Sigmoid colon (tissue), 6 donors: ENCODE measurements at regions not wholly inside any gene's neighbourhood (a gene's known extent, or its start where the extent isn't known, plus 50 kb on each side); places are given as distances from the start of the nearest gene placed in this dataset.

Experiments
- DNase-seq: peaks from one replicate; pipeline ENCODE4 v3.0.0-alpha.2; 2019
- H3K27ac ChIP-seq, 4 donors: fragments of 200-600 bp; sonication (generic); one replicate each; pipeline ENCODE4 v1.5.1; 2016 to 2019; ENCODE audit warnings: mild to moderate bottlenecking in 1 of 4
- H3K27me3 ChIP-seq, 3 donors: fragments of 200-600 bp; sonication (generic); one replicate each; pipeline ENCODE4 v1.5.1; 2019; ENCODE audit warnings: mild to moderate bottlenecking in 1 of 3
- H3K36me3 ChIP-seq, 4 donors: fragments of 200-600 bp; sonication (generic); one replicate each; pipeline ENCODE4 v1.5.1; 2016 to 2019
- H3K4me1 ChIP-seq, 4 donors: fragments of 200-600 bp; sonication (generic); one replicate each; pipeline ENCODE4 v1.5.1; 2017 to 2019
- H3K4me3 ChIP-seq, 4 donors: fragments of 200-600 bp; sonication (generic); one replicate each; pipeline ENCODE4 v1.5.1; 2017 to 2019; ENCODE audit warnings: mild to moderate bottlenecking in 2 of 4, moderate library complexity in 1 of 4
- H3K9me3 ChIP-seq, 4 donors: fragments of 200-600 bp in 3 of 4; sonication (generic) in 3 of 4; one replicate each; pipeline versions ENCODE4 v1.5.1 to v1.6.1; 2013 to 2019
- CTCF ChIP-seq, 4 experiments: fragments of 450-650 bp in 3 of 4; fragments of 200-600 bp in 1 of 4; IDR thresholded peaks; one replicate each; pipeline ENCODE4 v1.5.1; 2016 to 2019; ENCODE audit warnings: antibody characterized with exemption in 4 of 4, mild to moderate bottlenecking in 3 of 4, moderate library complexity in 2 of 4
- EP300 ChIP-seq, 4 donors: sonication (generic); formaldehyde crosslinking; IDR thresholded peaks; one replicate each; pipeline ENCODE4 v1.6.1; 2017; ENCODE audit warnings: antibody characterized with exemption in 4 of 4
- POLR2A ChIP-seq, 2 donors: fragments of 450-650 bp; IDR thresholded peaks; one replicate each; pipeline ENCODE4 v1.6.1; 2016; ENCODE audit warnings: antibody characterized with exemption in 2 of 2, mild to moderate bottlenecking in 2 of 2, moderate library complexity in 2 of 2
- POLR2AphosphoS5 ChIP-seq, 4 donors: sonication (generic); formaldehyde crosslinking; IDR thresholded peaks; one replicate each; pipeline ENCODE4 v1.6.1; 2017; ENCODE audit warnings: antibody characterized with exemption in 4 of 4
- WGBS, 2 donors: extraction: QIAGEN DNeasy Blood & Tissue Kit; methylation state at CpG; one replicate each; pipeline ENCODE4 v1.1.7; 2013; 5-methylcytosine and 5-hydroxymethylcytosine counted together
- intact Hi-C: fragments of 100-400 bp; cut with DNase I; formaldehyde crosslinking; loops from one replicate; pipeline ENCODE4 v1.15.1; 2023
- donor health status: healthy with polysubstance abuse.
- donor health status: healthy.

GRCh38 chr5:103465891-103466290, 96.7 kb downstream of the NUDT12 start:
- H3K9me3 ChIP-seq: no peaks in the 10 kb centered on the region
- no peak for DNase-seq
- H3K27ac ChIP-seq: no peak overlapping the region
- TF ChIP-seq EP300 (IDR thresholded peaks at IDR 0.05) (no peak), POLR2AphosphoS5 (IDR thresholded peaks at IDR 0.05) (no peak), CTCF (IDR thresholded peaks at IDR 0.05) (no peak), POLR2A (IDR thresholded peaks at IDR 0.05) (no peak)
- H3K27me3 ChIP-seq: no peaks in the 10 kb centered on the region
- no peaks in the 10 kb centered on the region for H3K36me3 ChIP-seq
- intact Hi-C loops: no loop called here
- no peak overlapping the region for H3K4me3 ChIP-seq
- no peaks in the 10 kb centered on the region for H3K4me1 ChIP-seq

- no peak for TF ChIP-seq EP300 (IDR thresholded peaks at IDR 0.05)
- TF ChIP-seq POLR2A (IDR thresholded peaks at IDR 0.05): no peak
- TF ChIP-seq CTCF (IDR thresholded peaks at IDR 0.05): no peak
- no peak for TF ChIP-seq POLR2AphosphoS5 (IDR thresholded peaks at IDR 0.05)
- Histone ChIP-seq H3K4me3 (no peak overlapping the region), H3K27me3 (no peaks in the 10 kb centered on the region), H3K36me3 (no peaks in the 10 kb centered on the region), H3K9me3 (no peaks in the 10 kb centered on the region), H3K4me1 (no peaks in the 10 kb centered on the region), H3K27ac (no peak overlapping the region)
- intact Hi-C loops: no loop called here
- WGBS, 2 donors: 85 to 90% methylated on average over 5 of the region's 5 CpGs
- DNase-seq: no peak
These were observed 97.6 kb downstream of the NUDT12 start for GRCh38 chr5:103464835-103465484.

- H3K27me3 ChIP-seq: no peaks in the 10 kb centered on the region
- no peak overlapping the region for H3K27ac ChIP-seq
- intact Hi-C loops: no loop called here
- TF ChIP-seq CTCF (IDR thresholded peaks at IDR 0.05) (no peak), POLR2A (IDR thresholded peaks at IDR 0.05) (no peak), EP300 (IDR thresholded peaks at IDR 0.05) (no peak), POLR2AphosphoS5 (IDR thresholded peaks at IDR 0.05) (no peak)
- 94 to 97% methylated on average over 5 of the region's 5 CpGs for WGBS, 2 donors
- DNase-seq: no peak
- H3K4me3 ChIP-seq: no peak overlapping the region
- no peaks in the 10 kb centered on the region for H3K4me1 ChIP-seq
- H3K9me3 ChIP-seq: no peaks in the 10 kb centered on the region
- no peaks in the 10 kb centered on the region for H3K36me3 ChIP-seq
These were observed 99.3 kb downstream of the NUDT12 start for GRCh38 chr5:103463261-103463660.

GRCh38 chr5:103461243-103461642, 101.3 kb downstream of the NUDT12 start:
- 43 to 68% methylated on average over 1 of the region's 1 CpG for WGBS, 2 donors
- Histone ChIP-seq H3K27ac (no peak overlapping the region), H3K27me3 (no peaks in the 10 kb centered on the region), H3K4me1 (no peaks in the 10 kb centered on the region), H3K36me3 (no peaks in the 10 kb centered on the region), H3K9me3 (no peaks in the 10 kb centered on the region), H3K4me3 (no peak overlapping the region)
- intact Hi-C loops: no loop called here
- TF ChIP-seq POLR2AphosphoS5 (IDR thresholded peaks at IDR 0.05) (no peak), CTCF (IDR thresholded peaks at IDR 0.05) (no peak), EP300 (IDR thresholded peaks at IDR 0.05) (no peak), POLR2A (IDR thresholded peaks at IDR 0.05) (no peak)
- no peak for DNase-seq

- no peaks in the 10 kb centered on the region for H3K9me3 ChIP-seq
- intact Hi-C loops: no loop called here
- no peak for TF ChIP-seq POLR2A (IDR thresholded peaks at IDR 0.05)
- no peak for TF ChIP-seq CTCF (IDR thresholded peaks at IDR 0.05)
- TF ChIP-seq EP300 (IDR thresholded peaks at IDR 0.05): no peak
- no peak for TF ChIP-seq POLR2AphosphoS5 (IDR thresholded peaks at IDR 0.05)
- DNase-seq: no peak
- no peaks in the 10 kb centered on the region for H3K4me1 ChIP-seq
- no peaks in the 10 kb centered on the region for H3K36me3 ChIP-seq
- no peak overlapping the region for H3K4me3 ChIP-seq
- H3K27me3 ChIP-seq: no peaks in the 10 kb centered on the region
- no peak overlapping the region for H3K27ac ChIP-seq
- WGBS, 2 donors: 75 to 86% methylated on average over 3 of the region's 3 CpGs
These were observed 104.0 kb downstream of the NUDT12 start for GRCh38 chr5:103458497-103459040.
